ENCODE measurements at regions not wholly inside any gene's neighbourhood (a gene's known extent, or its start where the extent isn't known, plus 50 kb on each side); places are given as distances from the start of the nearest gene placed in this dataset.

DNA sequence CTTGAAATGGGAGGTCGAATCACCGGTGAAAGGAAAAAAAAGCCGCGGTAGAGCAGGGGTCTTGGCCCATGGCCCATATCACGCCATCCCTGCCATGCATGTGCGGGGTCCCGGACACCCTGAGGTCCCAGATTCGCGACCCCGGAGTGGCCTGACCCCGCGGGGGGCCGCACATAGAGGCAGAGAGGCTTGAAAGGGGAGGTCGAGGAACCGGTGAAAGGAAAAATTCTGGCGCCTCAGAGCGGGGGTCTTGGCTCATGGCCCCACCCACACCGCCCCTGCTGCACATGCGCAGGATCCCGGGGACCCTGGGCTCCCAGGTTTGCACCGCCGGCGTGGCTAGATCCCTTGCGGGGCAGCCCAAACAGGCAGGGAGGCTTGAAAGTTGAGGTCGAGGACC, 319.8 kb downstream of the ALG10 start:
- H3K36me3 ChIP-seq (ENCODE audit: control insufficient read depth in 4 of 4, insufficient read depth in 3 of 4, low read depth in 1 of 4, low read length in 3 of 4), result no peaks in the 10 kb centered on the region
- WGBS, result 39% methylated on average over 25 of the region's 25 CpGs
- no peak overlapping the region for H3K9ac ChIP-seq (ENCODE audit: low read depth in 1 of 2, low read length in 2 of 2)
- H3K9me3 ChIP-seq (ENCODE audit: control insufficient read depth in 4 of 4, low read length in 3 of 4), result peaks cover 0 to 4% (median 2%) of the 10 kb centered on the region in 4 donors
- H3K4me1 ChIP-seq (ENCODE audit: control insufficient read depth in 4 of 4, insufficient read depth in 4 of 4, low read length in 3 of 4), result peaks cover 0 to 2% (median 0%) of the 10 kb centered on the region in 4 donors
- H3K27ac ChIP-seq (ENCODE audit: low read depth in 1 of 2, low read length in 2 of 2), result no peak overlapping the region
- DNase-seq (ENCODE audit: low spot score), result no peak
- TF ChIP-seq YY1 (IDR thresholded peaks at IDR 0.05) (no peak), JUND (IDR thresholded peaks at IDR 0.05) (no peak), EGR1 (IDR thresholded peaks at IDR 0.05; ENCODE audit: low read depth in 2 of 2) (no peak), RXRA (IDR thresholded peaks at IDR 0.05) (no peak)
- no peak overlapping the region for H3K4me3 ChIP-seq (ENCODE audit: low read depth in 1 of 3, low read length in 3 of 3)
- H3K27me3 ChIP-seq (ENCODE audit: control insufficient read depth in 4 of 4, insufficient read depth in 4 of 4, low read length in 3 of 4), result peaks cover 0 to 14% (median 0%) of the 10 kb centered on the region in 4 donors

GRCh38 chr12:34343345-34343744, 321.0 kb downstream of the ALG10 start:
- no peak for DNase-seq (ENCODE audit: low spot score)
- no peak overlapping the region for H3K27ac ChIP-seq (ENCODE audit: low read depth in 1 of 2, low read length in 2 of 2)
- WGBS, result 59% methylated on average over 22 of the region's 22 CpGs
- H3K9me3 ChIP-seq (ENCODE audit: control insufficient read depth in 4 of 4, low read length in 3 of 4), result peaks cover 0 to 4% (median 2%) of the 10 kb centered on the region in 4 donors
- H3K4me3 ChIP-seq (ENCODE audit: low read depth in 1 of 3, low read length in 3 of 3), result no peak overlapping the region
- H3K9ac ChIP-seq (ENCODE audit: low read depth in 1 of 2, low read length in 2 of 2), result no peak overlapping the region
- peaks cover 0 to 14% (median 0%) of the 10 kb centered on the region in 4 donors for H3K27me3 ChIP-seq (ENCODE audit: control insufficient read depth in 4 of 4, insufficient read depth in 4 of 4, low read length in 3 of 4)
- H3K4me1 ChIP-seq (ENCODE audit: control insufficient read depth in 4 of 4, insufficient read depth in 4 of 4, low read length in 3 of 4), result peaks cover 0 to 2% (median 0%) of the 10 kb centered on the region in 4 donors
- no peaks in the 10 kb centered on the region for H3K36me3 ChIP-seq (ENCODE audit: control insufficient read depth in 4 of 4, insufficient read depth in 3 of 4, low read depth in 1 of 4, low read length in 3 of 4)
- TF ChIP-seq ZBTB33 (IDR thresholded peaks at IDR 0.05), result no peak

GRCh38 chr12:34343766-34344165, 321.5 kb downstream of the ALG10 start:
- H3K4me1 ChIP-seq (ENCODE audit: control insufficient read depth in 4 of 4, insufficient read depth in 4 of 4, low read length in 3 of 4), result peaks cover 0 to 2% (median 0%) of the 10 kb centered on the region in 4 donors
- WGBS, result 57% methylated on average over 25 of the region's 25 CpGs
- H3K36me3 ChIP-seq (ENCODE audit: control insufficient read depth in 4 of 4, insufficient read depth in 3 of 4, low read depth in 1 of 4, low read length in 3 of 4), result no peaks in the 10 kb centered on the region
- H3K27me3 ChIP-seq (ENCODE audit: control insufficient read depth in 4 of 4, insufficient read depth in 4 of 4, low read length in 3 of 4), result peaks cover 0 to 14% (median 0%) of the 10 kb centered on the region in 4 donors
- H3K27ac ChIP-seq (ENCODE audit: low read depth in 1 of 2, low read length in 2 of 2), result no peak overlapping the region
- H3K9ac ChIP-seq (ENCODE audit: low read depth in 1 of 2, low read length in 2 of 2), result no peak overlapping the region
- H3K4me3 ChIP-seq (ENCODE audit: low read depth in 1 of 3, low read length in 3 of 3), result no peak overlapping the region
- TF ChIP-seq RAD21 (IDR thresholded peaks at IDR 0.05) (no peak), FOXA1 (IDR thresholded peaks at IDR 0.05) (no peak), JUND (IDR thresholded peaks at IDR 0.05) (no peak), RXRA (IDR thresholded peaks at IDR 0.05) (no peak), HNF4G (IDR thresholded peaks at IDR 0.05) (no peak), NR2F2 (IDR thresholded peaks at IDR 0.05) (no peak), MAX (IDR thresholded peaks at IDR 0.05) (no peak), ZBTB33 (IDR thresholded peaks at IDR 0.05) (no peak), TAF1 (conservative IDR thresholded peaks at IDR 0.05) (no peak), HNF4A (conservative IDR thresholded peaks at IDR 0.05) (no peak), EGR1 (IDR thresholded peaks at IDR 0.05; ENCODE audit: low read depth in 2 of 2) (no peak), YY1 (IDR thresholded peaks at IDR 0.05) (no peak), FOXA2 (IDR thresholded peaks at IDR 0.05) (no peak), SP1 (IDR thresholded peaks at IDR 0.05) (no peak)
- TF ChIP-seq, protein P1, sequence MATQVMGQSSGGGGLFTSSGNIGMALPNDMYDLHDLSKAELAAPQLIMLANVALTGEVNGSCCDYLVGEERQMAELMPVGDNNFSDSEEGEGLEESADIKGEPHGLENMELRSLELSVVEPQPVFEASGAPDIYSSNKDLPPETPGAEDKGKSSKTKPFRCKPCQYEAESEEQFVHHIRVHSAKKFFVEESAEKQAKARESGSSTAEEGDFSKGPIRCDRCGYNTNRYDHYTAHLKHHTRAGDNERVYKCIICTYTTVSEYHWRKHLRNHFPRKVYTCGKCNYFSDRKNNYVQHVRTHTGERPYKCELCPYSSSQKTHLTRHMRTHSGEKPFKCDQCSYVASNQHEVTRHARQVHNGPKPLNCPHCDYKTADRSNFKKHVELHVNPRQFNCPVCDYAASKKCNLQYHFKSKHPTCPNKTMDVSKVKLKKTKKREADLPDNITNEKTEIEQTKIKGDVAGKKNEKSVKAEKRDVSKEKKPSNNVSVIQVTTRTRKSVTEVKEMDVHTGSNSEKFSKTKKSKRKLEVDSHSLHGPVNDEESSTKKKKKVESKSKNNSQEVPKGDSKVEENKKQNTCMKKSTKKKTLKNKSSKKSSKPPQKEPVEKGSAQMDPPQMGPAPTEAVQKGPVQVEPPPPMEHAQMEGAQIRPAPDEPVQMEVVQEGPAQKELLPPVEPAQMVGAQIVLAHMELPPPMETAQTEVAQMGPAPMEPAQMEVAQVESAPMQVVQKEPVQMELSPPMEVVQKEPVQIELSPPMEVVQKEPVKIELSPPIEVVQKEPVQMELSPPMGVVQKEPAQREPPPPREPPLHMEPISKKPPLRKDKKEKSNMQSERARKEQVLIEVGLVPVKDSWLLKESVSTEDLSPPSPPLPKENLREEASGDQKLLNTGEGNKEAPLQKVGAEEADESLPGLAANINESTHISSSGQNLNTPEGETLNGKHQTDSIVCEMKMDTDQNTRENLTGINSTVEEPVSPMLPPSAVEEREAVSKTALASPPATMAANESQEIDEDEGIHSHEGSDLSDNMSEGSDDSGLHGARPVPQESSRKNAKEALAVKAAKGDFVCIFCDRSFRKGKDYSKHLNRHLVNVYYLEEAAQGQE (IDR thresholded peaks at IDR 0.05), result no peak
- TF ChIP-seq, protein P2, sequence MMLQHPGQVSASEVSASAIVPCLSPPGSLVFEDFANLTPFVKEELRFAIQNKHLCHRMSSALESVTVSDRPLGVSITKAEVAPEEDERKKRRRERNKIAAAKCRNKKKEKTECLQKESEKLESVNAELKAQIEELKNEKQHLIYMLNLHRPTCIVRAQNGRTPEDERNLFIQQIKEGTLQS (IDR thresholded peaks at IDR 0.05), result no peak
- peaks cover 0 to 4% (median 2%) of the 10 kb centered on the region in 4 donors for H3K9me3 ChIP-seq (ENCODE audit: control insufficient read depth in 4 of 4, low read length in 3 of 4)
- no peak for DNase-seq (ENCODE audit: low spot score)
